NCI-H146 (cell line): ENCODE measurements at regions not wholly inside any gene's neighbourhood (a gene's known extent, or its start where the extent isn't known, plus 50 kb on each side); places are given as distances from the start of the nearest gene placed in this dataset.

Experiments
- DNase-seq: peaks from one replicate; lab custom pipeline; 2025; lab: John Stamatoyannopoulos, UW

- DNase-seq: no peak
Observed at GRCh38 chr18:71899707-71900472, 644.3 kb downstream of the CBLN2 start.

DNA sequence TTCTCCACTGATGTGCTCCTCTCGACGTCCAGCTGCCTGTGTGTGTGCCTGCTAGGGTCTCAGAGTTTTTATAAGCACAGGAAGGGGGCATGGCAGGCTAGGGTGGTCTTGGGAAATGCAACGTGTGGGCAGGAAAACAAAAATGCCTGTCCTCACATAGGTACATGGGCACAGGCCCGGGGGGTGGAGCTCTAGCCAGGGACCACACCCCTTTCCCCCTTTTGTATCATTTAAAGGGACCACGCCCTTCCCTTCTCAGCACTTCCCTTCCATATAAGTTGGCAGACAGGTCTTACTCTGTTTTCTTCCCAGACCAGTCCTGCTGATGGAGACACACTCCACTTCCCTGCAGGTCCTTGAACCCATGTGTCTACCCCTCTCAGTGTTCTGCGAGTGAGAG is 645.0 kb downstream of the CBLN2 start:
- no peak for DNase-seq

DNA sequence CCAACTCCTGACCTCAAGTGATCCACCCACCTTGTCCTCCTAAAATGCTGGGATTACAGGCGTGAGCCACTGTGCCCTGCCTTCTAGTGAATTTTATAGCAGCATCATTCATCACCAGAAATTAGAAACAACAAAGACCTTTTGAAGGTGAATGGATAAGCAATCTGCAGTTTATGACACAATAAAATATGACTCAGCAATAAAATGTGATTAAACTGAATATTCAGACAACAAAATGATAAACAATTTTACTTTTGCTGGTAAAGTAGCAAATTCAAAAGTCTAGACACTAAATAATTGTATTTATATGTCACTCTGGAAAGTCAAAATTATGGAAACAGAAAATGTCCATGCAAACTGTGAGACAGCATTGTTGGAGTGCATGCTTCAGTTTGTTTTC is 656.6 kb downstream of the CBLN2 start:
- DNase-seq: no peak

- no peak for DNase-seq
Observed at GRCh38 chr18:71878226-71878625, 665.9 kb downstream of the CBLN2 start.

- DNase-seq: no peak
Observed at GRCh38 chr18:71873695-71874094, 670.4 kb downstream of the CBLN2 start.

DNA sequence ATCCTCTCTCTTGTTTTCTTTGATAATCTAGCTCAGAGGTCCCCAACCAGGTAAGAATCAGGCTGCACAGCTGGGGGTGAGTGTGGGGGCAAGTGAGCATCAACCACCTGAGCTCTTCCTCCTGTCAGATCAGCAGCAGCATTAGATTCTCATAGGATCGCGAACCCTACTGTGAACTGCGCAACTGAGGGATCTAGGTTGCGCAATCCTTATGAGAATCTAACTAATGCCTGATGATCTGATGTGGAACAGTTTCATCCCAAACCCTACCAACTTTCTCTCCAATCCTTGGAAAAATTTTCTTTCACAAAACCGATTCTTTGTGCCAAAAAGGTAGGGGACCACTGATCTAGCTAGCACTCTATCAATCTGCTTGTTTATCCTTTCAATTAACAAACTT is 678.3 kb downstream of the CBLN2 start:
- no peak for DNase-seq

DNA sequence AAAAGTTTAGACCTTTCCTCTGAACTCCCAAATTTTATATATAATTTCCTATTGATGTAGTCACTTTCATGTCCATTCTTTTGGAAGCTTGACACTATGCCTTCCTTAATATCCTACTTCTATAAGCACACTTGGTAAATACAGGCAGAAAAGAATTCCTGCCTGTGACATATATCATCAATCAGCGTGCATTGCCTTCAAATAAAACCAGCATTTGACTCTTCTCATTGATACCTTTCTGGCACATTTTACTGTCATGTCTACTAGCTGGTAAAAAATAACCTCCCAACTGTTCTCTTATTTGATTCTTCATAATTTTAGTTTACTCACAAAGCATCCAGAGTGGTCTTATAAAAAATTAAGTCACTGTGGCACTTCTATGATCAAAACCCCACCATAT is 693.5 kb downstream of the CBLN2 start:
- no peak for DNase-seq

- no peak for DNase-seq
Observed at GRCh38 chr18:71849407-71849806, 694.7 kb downstream of the CBLN2 start.

DNA sequence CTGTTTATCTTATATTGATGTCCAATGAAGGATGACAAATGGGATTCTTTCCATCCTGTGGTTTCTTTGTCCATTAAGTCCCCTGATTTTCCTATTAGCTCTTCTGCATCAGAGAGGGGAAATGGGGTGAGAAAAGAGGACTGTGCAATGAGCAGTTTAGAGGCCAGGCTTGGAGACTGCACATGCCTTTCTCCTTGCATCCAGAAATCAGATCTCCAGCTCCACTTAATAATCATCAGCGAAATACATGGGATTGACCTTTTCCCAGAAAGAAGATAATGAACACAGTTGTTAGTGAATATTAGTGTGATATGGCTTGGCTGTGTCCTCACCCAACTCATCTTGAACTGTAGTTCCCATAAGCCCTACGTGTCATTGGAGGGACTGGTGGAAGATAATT is 697.4 kb downstream of the CBLN2 start:
- no peak for DNase-seq

DNA sequence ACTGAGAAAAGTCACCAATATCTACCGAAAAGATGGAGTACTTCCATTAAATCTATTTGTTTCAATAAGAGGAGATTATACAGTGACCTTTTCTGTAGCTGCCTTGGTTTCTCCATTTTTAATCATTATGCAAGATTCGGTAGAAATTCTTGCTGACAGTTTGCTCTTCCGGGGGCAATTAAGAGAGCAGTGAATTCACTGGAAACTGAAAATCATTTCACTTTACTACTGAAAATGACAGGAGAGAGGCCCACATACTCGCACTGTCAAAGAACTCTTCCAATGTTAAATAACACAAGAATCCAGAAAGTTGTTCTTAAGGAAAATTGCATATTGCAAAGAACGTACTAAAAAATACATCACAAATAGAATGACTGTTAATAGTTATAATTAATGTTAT is 699.3 kb downstream of the CBLN2 start:
- no peak for DNase-seq

- DNase-seq: no peak
Observed at GRCh38 chr18:71842666-71843065, 701.5 kb downstream of the CBLN2 start.

DNA sequence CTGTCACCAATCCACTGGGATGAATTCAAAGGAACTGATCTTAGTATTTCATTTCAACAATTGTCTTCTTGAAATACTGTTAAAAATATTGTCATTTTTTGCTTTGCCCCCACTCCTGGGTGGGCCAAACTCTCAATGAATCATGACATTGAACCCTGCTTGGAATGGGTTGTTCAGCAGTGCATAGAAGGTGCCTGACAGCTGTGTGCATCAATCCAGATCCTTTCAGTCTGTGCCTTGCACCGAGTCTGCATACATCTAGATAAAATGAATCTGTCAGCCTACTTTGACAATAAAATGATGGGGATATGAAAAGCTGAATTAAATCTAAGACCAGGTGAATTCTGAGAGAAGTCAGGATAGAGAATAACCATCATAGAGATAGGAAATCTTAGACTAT is 706.6 kb downstream of the CBLN2 start:
- DNase-seq: no peak

- no peak for DNase-seq
Observed at GRCh38 chr18:71832946-71833617, 711.1 kb downstream of the CBLN2 start.

GRCh38 chr18:71831039-71831438 is 713.1 kb downstream of the CBLN2 start:
- DNase-seq: no peak

DNA sequence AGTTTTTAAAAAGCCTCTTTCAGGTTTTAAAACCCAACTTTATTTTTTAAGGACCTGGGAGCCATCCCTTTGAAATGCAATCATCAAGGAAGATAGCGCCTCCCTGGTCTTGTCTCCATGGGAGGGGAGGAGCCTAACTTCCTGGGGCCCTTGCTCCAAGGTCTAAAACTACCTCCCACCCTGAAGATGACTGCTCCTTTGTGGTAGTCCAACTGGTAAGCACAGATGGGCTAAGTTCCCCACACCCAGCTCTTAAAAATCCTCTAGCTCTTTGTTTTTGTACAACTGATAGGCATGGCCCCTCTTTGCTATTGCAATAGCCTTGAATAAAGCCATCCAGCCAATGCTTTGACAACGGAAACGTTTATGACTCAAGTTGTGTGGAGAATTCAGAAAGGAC is 716.8 kb downstream of the CBLN2 start:
- DNase-seq: no peak

DNA sequence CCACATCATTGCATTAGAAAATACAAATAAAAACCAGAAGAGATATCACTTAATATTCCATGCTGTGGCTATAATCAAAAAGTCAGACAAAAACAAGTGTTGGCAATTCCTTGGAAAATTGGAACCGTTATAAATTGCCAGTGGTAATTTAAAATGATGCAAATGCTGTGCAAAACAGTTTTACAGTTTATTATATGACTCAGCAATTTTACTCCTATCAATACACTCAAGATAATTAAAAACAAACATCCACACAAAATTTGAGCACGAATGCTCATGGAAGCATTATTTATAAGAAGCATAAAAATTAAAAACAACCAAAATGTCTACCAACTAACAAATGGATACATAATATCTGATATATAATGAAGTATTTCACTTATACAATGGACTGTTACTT is 728.8 kb downstream of the CBLN2 start:
- DNase-seq: no peak

GRCh38 chr18:71809711-71810110 is 734.4 kb downstream of the CBLN2 start:
- DNase-seq: peak; percentile 62

GRCh38 chr18:71808616-71809015 is 735.5 kb downstream of the CBLN2 start:
- DNase-seq: no peak

DNA sequence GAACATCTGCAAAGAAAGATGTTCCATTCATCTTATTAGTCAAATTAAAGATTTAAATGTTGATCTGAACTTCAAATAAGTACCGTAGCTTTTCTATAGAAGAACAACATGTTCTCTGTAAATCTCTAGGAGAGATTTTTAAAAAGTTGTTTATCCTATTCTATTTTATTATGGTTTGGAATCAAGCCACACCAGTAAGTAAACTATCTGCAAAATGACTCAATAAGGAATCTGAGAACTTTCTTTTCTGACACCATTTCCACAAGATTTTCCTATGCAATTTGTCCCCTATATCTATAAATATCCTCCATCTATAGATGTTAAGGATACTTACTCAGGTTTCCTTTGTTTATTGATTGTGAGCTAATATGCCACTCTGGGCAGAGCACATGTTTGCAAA is 736.6 kb downstream of the CBLN2 start:
- DNase-seq: no peak

DNA sequence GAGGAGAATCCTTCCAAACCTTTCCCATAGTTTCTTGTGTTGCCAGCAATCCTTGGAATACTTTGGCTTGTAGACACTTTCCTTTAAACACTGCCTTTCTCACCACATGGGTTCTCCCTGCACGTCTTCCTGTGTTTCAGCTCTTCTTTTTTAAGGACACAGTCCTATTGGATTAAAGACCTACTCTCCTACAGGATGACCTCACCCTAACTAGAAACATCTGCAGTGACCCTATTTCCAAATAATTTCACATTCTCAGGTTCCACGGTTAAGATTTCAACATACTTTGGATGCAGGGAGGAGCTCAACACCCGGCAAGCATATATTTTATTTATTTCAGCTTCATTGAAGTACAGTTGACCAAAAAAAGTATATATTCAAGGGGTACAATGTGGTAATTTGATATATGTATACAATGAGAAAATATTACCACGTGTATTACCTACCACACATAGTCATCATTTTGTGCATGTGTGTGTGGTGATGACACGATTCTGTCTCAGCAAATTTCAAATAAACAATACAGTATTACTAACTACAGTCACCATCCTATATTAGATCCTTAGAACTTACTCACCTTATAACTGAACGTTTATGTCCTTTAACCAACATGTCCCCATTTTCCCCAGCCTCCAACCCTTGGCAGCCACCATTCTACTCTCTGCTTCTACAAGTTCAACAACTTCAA is 745.0 kb downstream of the CBLN2 start:
- DNase-seq: no peak

DNA sequence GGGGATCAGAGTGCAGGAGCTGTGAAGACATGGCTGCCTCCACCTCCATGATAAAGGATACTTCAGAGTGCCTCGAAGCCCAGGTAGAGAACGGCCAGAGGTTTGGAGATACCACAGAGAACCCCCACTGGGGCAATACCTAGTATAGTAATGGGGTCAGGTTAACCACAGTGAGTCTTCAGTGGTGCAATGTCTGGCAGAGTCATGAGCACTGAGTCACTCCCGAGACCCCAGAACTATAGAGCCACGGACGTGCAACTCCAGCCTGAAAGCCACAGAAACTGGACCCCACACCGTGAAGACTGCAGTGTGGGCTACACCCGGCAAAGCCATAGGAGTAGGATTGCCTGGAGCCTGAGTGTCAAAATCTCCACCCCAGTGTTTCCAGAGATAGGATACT is 746.6 kb downstream of the CBLN2 start:
- DNase-seq: no peak

DNA sequence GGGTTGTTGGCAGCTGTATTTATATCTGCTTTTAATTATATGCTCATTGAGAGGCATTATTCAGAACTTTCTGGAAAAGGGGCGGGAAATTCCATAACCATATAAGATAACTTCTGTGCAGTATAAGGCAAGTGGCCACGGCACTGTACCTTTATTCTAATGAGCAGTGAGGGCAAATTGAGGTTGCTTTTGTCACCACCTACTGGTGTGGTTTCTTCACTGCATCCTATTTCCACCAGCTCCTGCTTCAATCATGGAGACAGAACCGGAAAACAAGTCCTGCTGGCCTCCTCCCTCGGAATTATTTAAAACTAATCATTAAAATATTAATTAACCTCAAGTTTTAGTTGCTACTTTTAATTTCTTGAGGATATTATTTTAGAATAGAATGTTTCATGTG is 759.4 kb downstream of the CBLN2 start:
- peak; percentile 11 for DNase-seq

DNA sequence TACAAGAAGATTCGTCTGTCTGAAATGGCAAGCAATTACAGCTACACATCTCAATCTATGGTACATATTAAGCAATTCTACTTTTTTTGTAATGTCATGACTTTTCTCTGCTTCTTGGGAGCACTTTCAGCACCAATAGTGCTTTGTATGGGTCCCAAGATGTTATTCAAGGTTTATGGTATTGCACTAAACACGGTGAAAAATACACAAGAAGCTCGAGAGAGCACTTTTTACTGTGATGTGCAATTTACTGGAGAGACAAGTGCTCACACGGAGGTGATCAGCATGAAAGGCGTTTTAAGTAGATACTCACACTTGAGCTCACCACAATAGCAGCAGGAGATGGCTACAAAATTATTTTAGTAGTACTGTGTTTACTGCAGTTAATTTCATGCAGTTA is 783.6 kb downstream of the CBLN2 start:
- peak; percentile 24 for DNase-seq
